K562 (cell line): ENCODE measurements at regions not wholly inside any gene's neighbourhood (a gene's known extent, or its start where the extent isn't known, plus 50 kb on each side); places are given as distances from the start of the nearest gene placed in this dataset.

Experiments used
- ATAC-seq: fragments of 200-7000 bp; cut with Tn5 transposase; 3 replicates; pipeline ENCODE4 v1.9.1; 2020; ENCODE audit warnings: moderate library complexity
- BruUV-seq: library from RNA; stranded (reverse); fragments of 400-500 nt; replicated peaks from 2 replicates; lab custom pipeline; 2021; lab: Mats Ljungman, UMichigan
- CTCF ChIA-PET: fragments of 300-600 bp; formaldehyde crosslinking; extraction: SDS; loops from one replicate; lab custom pipeline; 2021; ENCODE audit warnings: low intra/inter-chr PET ratio; lab: Yijun Ruan, JAX
- POLR2A ChIA-PET: fragments of 300-600, 350-650 bp; sonication (Branson Sonifier 250); formaldehyde crosslinking; extraction: SDS; loops from one replicate; lab custom pipeline; 2021; ENCODE audit warnings: antibody characterized with exemption, inconsistent platforms; lab: Yijun Ruan, JAX
- DNase-seq, 4 experiments: peaks; one replicate each; pipeline versions ENCODE4 v3.0.0 to v3.0.0-alpha.2; 2011 to 2018; ENCODE audit warnings: low spot score in 3 of 4, mixed read lengths in 3 of 4; ENCODE audit errors: extremely low read depth in 1 of 4
- FAIRE-seq: peaks from 2 replicates; lab custom pipeline; 2011; peaks lifted over from hg19 to GRCh38; lab: Jason Lieb, UNC
- H2AFZ ChIP-seq: 2 replicates; pipeline ENCODE4 v1.6.0; 2011; ENCODE audit warnings: low read depth, low read length, control low read depth, inconsistent platforms
- H3K27ac ChIP-seq: fragments of 200-600 bp; 3 replicates; pipeline ENCODE4 v1.8.0; 2011; ENCODE audit warnings: low read depth, mild to moderate bottlenecking, control low read depth, inconsistent platforms, low read length, moderate library complexity, mixed read lengths; ENCODE audit errors: extremely low read depth
- H3K27me3 ChIP-seq, 2 experiments: fragments of 300-600 bp in 1 of 2; 2 replicates in 1 of 2; 3 replicates in 1 of 2; pipeline versions ENCODE4 v1.6.0 to v1.8.0; 2011; ENCODE audit warnings: inconsistent platforms in 2 of 2, low read length in 2 of 2, mild to moderate bottlenecking in 1 of 2, mixed read lengths in 1 of 2, moderate library complexity in 1 of 2; ENCODE audit not compliant: control insufficient read depth in 2 of 2, insufficient read depth in 2 of 2
- H3K36me3 ChIP-seq: fragments of 300-600 bp; 3 replicates; pipeline ENCODE4 v1.8.0; 2011; ENCODE audit warnings: mild to moderate bottlenecking, low read length, inconsistent platforms; ENCODE audit not compliant: control insufficient read depth, insufficient read depth
- H3K4me1 ChIP-seq, 2 experiments: fragments of 200-600 bp in 1 of 2; replicated peaks in 1 of 2; 2 replicates in 1 of 2; 3 replicates in 1 of 2; pipeline versions ENCODE4 v1.5.1 to v1.8.0; 2011; ENCODE audit warnings: inconsistent platforms in 2 of 2, low read length in 2 of 2, mild to moderate bottlenecking in 1 of 2, mixed read lengths in 1 of 2, moderate library complexity in 1 of 2; ENCODE audit not compliant: control insufficient read depth in 2 of 2, insufficient read depth in 2 of 2
- H3K4me2 ChIP-seq: 2 replicates; pipeline ENCODE4 v1.6.1; 2011; ENCODE audit warnings: low read length, control low read depth, inconsistent platforms, mixed read lengths; ENCODE audit not compliant: insufficient read depth
- H3K4me3 ChIP-seq: fragments of 200-600 bp; sonication (generic), shearing (Covaris generic); 2 replicates; pipeline ENCODE4 v1.5.1; 2016; ENCODE audit warnings: control low read depth, inconsistent platforms
- H3K79me2 ChIP-seq: fragments of 200-600 bp; 3 replicates; pipeline ENCODE4 v1.8.0; 2011; ENCODE audit warnings: low read length, inconsistent platforms; ENCODE audit not compliant: control insufficient read depth, insufficient read depth
- H3K9ac ChIP-seq, 2 experiments: 2 replicates each; pipeline versions ENCODE4 v1.6.0 to v1.6.1; 2011; ENCODE audit warnings: low read depth in 2 of 2, low read length in 2 of 2, control low read depth in 1 of 2, inconsistent platforms in 1 of 2, mild to moderate bottlenecking in 1 of 2, mixed read lengths in 1 of 2; ENCODE audit not compliant: insufficient read depth in 1 of 2
- H3K9me1 ChIP-seq: one replicate; pipeline ENCODE4 v1.6.0; 2011; ENCODE audit warnings: inconsistent platforms, mild to moderate bottlenecking, low read length, moderate library complexity; ENCODE audit not compliant: control insufficient read depth, insufficient read depth
- H3K9me3 ChIP-seq: replicated peaks from 2 replicates; pipeline ENCODE4 v1.5.1; 2011; ENCODE audit warnings: low read depth, low read length, inconsistent platforms; ENCODE audit not compliant: control insufficient read depth, insufficient read depth
- H4K20me1 ChIP-seq: replicated peaks from 2 replicates; pipeline ENCODE4 v1.6.1; 2011; ENCODE audit warnings: low read length, inconsistent platforms, mixed read lengths; ENCODE audit not compliant: control insufficient read depth, insufficient read depth
- CBX3 ChIP-seq, 2 experiments: IDR thresholded peaks; 1 replicate in 1 of 2; 2 replicates in 1 of 2; pipeline ENCODE4 v1.6.1; 2012; ENCODE audit warnings: inconsistent platforms in 2 of 2, low read length in 2 of 2, borderline replicate concordance in 1 of 2, control low read depth in 1 of 2
- MAFF ChIP-seq: IDR thresholded peaks from 2 replicates; pipeline ENCODE4 v1.6.1; 2012; ENCODE audit warnings: low read length, improper control_type of control experiment
- MAFG ChIP-seq: fragments of 450-650 bp; conservative IDR thresholded peaks from 2 replicates; pipeline ENCODE4 v1.6.1; 2016; ENCODE audit warnings: missing genetic modification characterization, missing compliant biosample characterization
- RAD21 ChIP-seq, 2 experiments: fragments of 250-450 bp in 1 of 2; fragments of 450-650 bp in 1 of 2; sonication (Bioruptor Pico) in 1 of 2; formaldehyde crosslinking in 1 of 2; IDR thresholded peaks in 1 of 2; conservative IDR thresholded peaks in 1 of 2; 2 replicates each; pipeline versions ENCODE4 v1.4.0 to v1.8.0; 2020 to 2022; ENCODE audit warnings: mild to moderate bottlenecking in 2 of 2, moderate library complexity in 1 of 2
- RHOXF2B ChIP-seq: fragments of 250-450 bp; sonication (Bioruptor Pico); conservative IDR thresholded peaks from 2 replicates; pipeline ENCODE4 v1.5.1; 2021
- ZNF316 ChIP-seq: fragments of 450-650 bp; IDR thresholded peaks from 2 replicates; pipeline ENCODE4 v1.6.1; 2016
- WGBS: fragments of 100-300 bp; shearing (Covaris generic); methylation state at CpG from one replicate; pipeline ENCODE4 v1.1.6; 2016; ENCODE audit warnings: low coverage, mixed read lengths; ENCODE audit not compliant: insufficient coverage; ENCODE audit errors: missing lambda C conversion rate; 5-methylcytosine and 5-hydroxymethylcytosine counted together
- in situ Hi-C: fragments of 300-500 bp; cut with MboI; formaldehyde crosslinking; loops from 4 replicates; pipeline ENCODE4 v1.15.0; 2018; ENCODE audit warnings: inconsistent platforms, mixed read lengths
- intact Hi-C: fragments of 100-400 bp; cut with micrococcal nuclease; formaldehyde crosslinking; loops from 2 replicates; pipeline ENCODE4 v1.14.2; 2022
- TF ChIP-seq, protein P1 (sequence below): fragments of 250-450 bp; sonication (Bioruptor Pico); IDR thresholded peaks from 2 replicates; pipeline ENCODE4 v1.5.1; 2021; ENCODE audit warnings: mild to moderate bottlenecking

GRCh38 chr12:40614923-40615322 lies 77.3 kb upstream of the CNTN1 start (continued):
- TF ChIP-seq CBX3 (IDR thresholded peaks at IDR 0.05; ENCODE audit: borderline replicate concordance in 1 of 2, low read length in 2 of 2) (no peak), RAD21 (CRISPR knock-in tag; conservative IDR thresholded peaks at IDR 0.05 in 1 of 2, IDR thresholded peaks at IDR 0.05 in 1 of 2) (no peak)

DNA sequence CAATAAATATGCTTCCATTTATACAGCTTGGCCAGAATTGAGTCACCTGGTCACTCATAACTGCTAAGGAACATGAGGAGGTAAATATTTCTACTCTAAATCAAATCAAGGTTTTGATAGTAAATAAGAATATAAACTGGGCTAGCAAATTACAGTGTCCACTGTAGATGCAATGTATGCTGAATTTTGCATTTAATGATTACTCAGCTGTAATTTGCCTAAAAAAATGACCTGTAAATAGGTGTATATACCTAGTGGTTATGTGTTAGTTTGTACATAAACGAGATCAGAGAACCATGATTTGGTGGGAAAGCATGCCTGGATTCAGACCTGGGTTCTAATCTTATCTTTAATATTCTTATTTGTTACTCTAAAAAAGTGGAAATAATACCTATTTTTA lies 76.6 kb upstream of the CNTN1 start:
- no peaks in the 10 kb centered on the region for H3K27me3 ChIP-seq
- H2AFZ ChIP-seq, result no peak overlapping the region
- H3K9me1 ChIP-seq, result no peaks in the 10 kb centered on the region
- H3K4me3 ChIP-seq, result no peak overlapping the region
- intact Hi-C loops, result no loop called here
- H3K9ac ChIP-seq, result no peak overlapping the region
- H3K9me3 ChIP-seq, result no peaks in the 10 kb centered on the region
- in situ Hi-C loops, result no loop called here
- DNase-seq (no peak), ATAC-seq (no peak), FAIRE-seq (no peak)
- no peaks in the 10 kb centered on the region for H4K20me1 ChIP-seq
- no TSS peak for BruUV-seq
- H3K36me3 ChIP-seq, result no peaks in the 10 kb centered on the region
- no peaks in the 10 kb centered on the region for H3K79me2 ChIP-seq
- TF ChIP-seq, protein P1, sequence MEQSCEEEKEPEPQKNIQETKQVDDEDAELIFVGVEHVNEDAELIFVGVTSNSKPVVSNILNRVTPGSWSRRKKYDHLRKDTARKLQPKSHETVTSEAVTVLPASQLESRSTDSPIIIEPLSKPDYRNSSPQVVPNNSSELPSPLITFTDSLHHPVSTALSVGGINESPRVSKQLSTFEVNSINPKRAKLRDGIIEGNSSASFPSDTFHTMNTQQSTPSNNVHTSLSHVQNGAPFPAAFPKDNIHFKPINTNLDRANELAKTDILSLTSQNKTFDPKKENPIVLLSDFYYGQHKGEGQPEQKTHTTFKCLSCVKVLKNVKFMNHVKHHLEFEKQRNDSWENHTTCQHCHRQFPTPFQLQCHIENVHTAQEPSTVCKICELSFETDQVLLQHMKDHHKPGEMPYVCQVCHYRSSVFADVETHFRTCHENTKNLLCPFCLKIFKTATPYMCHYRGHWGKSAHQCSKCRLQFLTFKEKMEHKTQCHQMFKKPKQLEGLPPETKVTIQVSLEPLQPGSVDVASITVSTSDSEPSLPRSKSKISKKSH (CRISPR knock-in tag), result no peak
- TF ChIP-seq ZNF316 (0 out of 2 replicates have a peak, but pooled peaks have one; percentile 16), RHOXF2B (CRISPR knock-in tag) (no peak), MAFG (0 out of 2 replicates have a peak, but pooled peaks have one; percentile 6), MAFF (0 out of 2 replicates have a peak, but pooled peaks have one; percentile 17)
- no peak overlapping the region for H3K27ac ChIP-seq
- H3K4me1 ChIP-seq, result no peaks in the 10 kb centered on the region
- no peak overlapping the region for H3K4me2 ChIP-seq
- POLR2A ChIA-PET, result no interaction called here
- 0% methylated on average over 1 of the region's 1 CpG for WGBS
- CTCF ChIA-PET, result no interaction called here
